ENCODE measurements at regions not wholly inside any gene's neighbourhood (a gene's known extent, or its start where the extent isn't known, plus 50 kb on each side); places are given as distances from the start of the nearest gene placed in this dataset.
"Not testable (repeated sequence)": the region's sequence is repeated elsewhere in the genome, so short reads cannot be mapped to it uniquely, and the experiment has no call there.

GRCh38 chr2:212893216-212893615 is 258.2 kb downstream of the IKZF2 start:
- DNase-seq (ENCODE audit: low spot score) = no peak
- no peak for TF ChIP-seq CTCF (IDR thresholded peaks at IDR 0.05; ENCODE audit: borderline replicate concordance, control extremely low read depth, extremely low read depth, insufficient read depth, missing control alignments)
- in situ Hi-C loops (cut with MboI; ENCODE audit: low sequenced_read_pairs, unreplicated experiment) = no loop called here

GRCh38 chr2:212892193-212892592 is 259.2 kb downstream of the IKZF2 start:
- in situ Hi-C loops (cut with MboI; ENCODE audit: low sequenced_read_pairs, unreplicated experiment) = no loop called here
- no peak for TF ChIP-seq CTCF (IDR thresholded peaks at IDR 0.05; ENCODE audit: borderline replicate concordance, control extremely low read depth, extremely low read depth, insufficient read depth, missing control alignments)
- DNase-seq (ENCODE audit: low spot score) = no peak

GRCh38 chr2:212891580-212891979 is 259.8 kb downstream of the IKZF2 start:
- no peak for TF ChIP-seq CTCF (IDR thresholded peaks at IDR 0.05; ENCODE audit: borderline replicate concordance, control extremely low read depth, extremely low read depth, insufficient read depth, missing control alignments)
- in situ Hi-C loops (cut with MboI; ENCODE audit: low sequenced_read_pairs, unreplicated experiment) = no loop called here
- no peak for DNase-seq (ENCODE audit: low spot score)

- in situ Hi-C loops (cut with MboI; ENCODE audit: low sequenced_read_pairs, unreplicated experiment) = no loop called here
- no peak for TF ChIP-seq CTCF (IDR thresholded peaks at IDR 0.05; ENCODE audit: borderline replicate concordance, control extremely low read depth, extremely low read depth, insufficient read depth, missing control alignments)
Measured at GRCh38 chr2:212882626-212883025, 268.8 kb downstream of the IKZF2 start.

GRCh38 chr2:212876556-212876955 is 274.9 kb downstream of the IKZF2 start:
- in situ Hi-C loops (cut with MboI; ENCODE audit: low sequenced_read_pairs, unreplicated experiment); DNase-seq (ENCODE audit: low spot score): not testable (repeated sequence)

More at GRCh38 chr2:212882626-212883025, 268.8 kb downstream of the IKZF2 start:
- DNase-seq (ENCODE audit: low spot score) = no peak

GRCh38 chr2:212875950-212876349 is 275.5 kb downstream of the IKZF2 start:
- DNase-seq (ENCODE audit: low spot score); in situ Hi-C loops (cut with MboI; ENCODE audit: low sequenced_read_pairs, unreplicated experiment): not testable (repeated sequence)

GRCh38 chr2:212873256-212873655 is 278.2 kb downstream of the IKZF2 start:
- no peak for TF ChIP-seq CTCF (IDR thresholded peaks at IDR 0.05; ENCODE audit: borderline replicate concordance, control extremely low read depth, extremely low read depth, insufficient read depth, missing control alignments)
- DNase-seq (ENCODE audit: low spot score) = no peak
- in situ Hi-C loops (cut with MboI; ENCODE audit: low sequenced_read_pairs, unreplicated experiment) = no loop called here

- DNase-seq (ENCODE audit: low spot score) = no peak
- no peak for TF ChIP-seq CTCF (IDR thresholded peaks at IDR 0.05; ENCODE audit: borderline replicate concordance, control extremely low read depth, extremely low read depth, insufficient read depth, missing control alignments)
- in situ Hi-C loops (cut with MboI; ENCODE audit: low sequenced_read_pairs, unreplicated experiment) = no loop called here
Measured at GRCh38 chr2:212871597-212871996, 279.8 kb downstream of the IKZF2 start.
